GM18511 (cell line): ENCODE measurements at regions not wholly inside any gene's neighbourhood (a gene's known extent, or its start where the extent isn't known, plus 50 kb on each side); places are given as distances from the start of the nearest gene placed in this dataset.
"Not testable (repeated sequence)": the region's sequence is repeated elsewhere in the genome, so short reads cannot be mapped to it uniquely, and the experiment has no call there.

Experiments used
- ATAC-seq: cut with Tn5 transposase; IDR thresholded peaks from one replicate; pipeline ENCODE4 v1.9.1; 2021; ENCODE audit warnings: mild to moderate bottlenecking, moderate library complexity; ENCODE audit not compliant: unreplicated experiment

- ATAC-seq, result no peak
Observed at GRCh38 chrX:42020225-42020624, 96.9 kb upstream of the CASK start.

DNA sequence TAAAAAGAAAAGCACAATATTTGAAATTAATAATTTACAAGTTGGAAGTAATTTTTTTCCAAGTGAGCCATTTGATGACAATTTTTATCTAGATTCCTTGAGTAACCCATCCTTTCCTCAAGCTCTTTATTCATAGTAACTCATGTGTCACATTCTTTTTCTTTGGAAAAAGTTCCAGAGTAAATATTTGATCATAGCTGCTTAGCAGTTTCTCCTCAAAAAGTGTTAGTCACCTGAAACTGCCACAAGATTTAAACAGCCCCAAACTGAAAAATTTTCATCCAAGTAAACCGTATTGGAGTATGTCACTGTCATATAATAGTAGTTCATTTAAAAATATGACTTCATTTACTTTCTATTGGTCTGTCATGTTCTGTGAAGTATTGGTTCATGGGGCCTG, 94.6 kb upstream of the CASK start:
- ATAC-seq, result no peak

- no peak for ATAC-seq
Observed at GRCh38 chrX:42000836-42001235, 77.5 kb upstream of the CASK start.

GRCh38 chrX:41984628-41985027, 61.3 kb upstream of the CASK start:
- ATAC-seq, result no peak

- no peak for ATAC-seq
Observed at GRCh38 chrX:41982953-41983352, 59.6 kb upstream of the CASK start.

DNA sequence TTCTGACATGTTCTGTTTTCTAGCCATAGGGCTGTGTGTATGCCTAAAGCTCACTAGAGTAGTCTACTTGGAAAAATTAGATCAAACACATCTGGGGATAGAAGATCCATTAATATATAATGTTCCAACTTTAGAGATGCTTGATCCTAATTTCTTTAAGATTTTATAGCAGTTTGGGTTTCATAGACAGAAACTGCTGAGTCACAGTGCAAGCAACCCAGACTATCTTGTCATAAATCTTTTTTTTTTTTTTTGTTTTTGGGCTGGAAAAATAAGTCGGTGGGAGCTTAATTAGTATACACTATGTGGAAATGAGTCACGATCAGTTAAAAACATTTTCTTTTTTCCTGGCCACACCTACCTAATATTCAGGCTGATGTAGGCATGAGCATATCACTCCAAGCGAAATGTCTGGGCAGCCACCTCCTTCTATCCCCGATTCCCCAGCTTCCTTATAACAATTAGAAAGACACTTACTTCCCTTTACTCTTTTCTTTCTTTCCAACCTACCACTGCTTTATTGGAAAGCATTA, 58.2 kb upstream of the CASK start:
- ATAC-seq, result no peak

GRCh38 chrX:41974677-41975076, 51.3 kb upstream of the CASK start:
- not testable (repeated sequence) for ATAC-seq

- ATAC-seq, result no peak
Observed at GRCh38 chrX:41973208-41973607, 49.9 kb upstream of the CASK start.
